ENCODE measurements at regions not wholly inside any gene's neighbourhood (a gene's known extent, or its start where the extent isn't known, plus 50 kb on each side); places are given as distances from the start of the nearest gene placed in this dataset.
A peak's percentile ranks its signal among the peaks of the same experiment; 100 is the strongest.
"Not testable (repeated sequence)": the region's sequence is repeated elsewhere in the genome, so short reads cannot be mapped to it uniquely, and the experiment has no call there.

DNA sequence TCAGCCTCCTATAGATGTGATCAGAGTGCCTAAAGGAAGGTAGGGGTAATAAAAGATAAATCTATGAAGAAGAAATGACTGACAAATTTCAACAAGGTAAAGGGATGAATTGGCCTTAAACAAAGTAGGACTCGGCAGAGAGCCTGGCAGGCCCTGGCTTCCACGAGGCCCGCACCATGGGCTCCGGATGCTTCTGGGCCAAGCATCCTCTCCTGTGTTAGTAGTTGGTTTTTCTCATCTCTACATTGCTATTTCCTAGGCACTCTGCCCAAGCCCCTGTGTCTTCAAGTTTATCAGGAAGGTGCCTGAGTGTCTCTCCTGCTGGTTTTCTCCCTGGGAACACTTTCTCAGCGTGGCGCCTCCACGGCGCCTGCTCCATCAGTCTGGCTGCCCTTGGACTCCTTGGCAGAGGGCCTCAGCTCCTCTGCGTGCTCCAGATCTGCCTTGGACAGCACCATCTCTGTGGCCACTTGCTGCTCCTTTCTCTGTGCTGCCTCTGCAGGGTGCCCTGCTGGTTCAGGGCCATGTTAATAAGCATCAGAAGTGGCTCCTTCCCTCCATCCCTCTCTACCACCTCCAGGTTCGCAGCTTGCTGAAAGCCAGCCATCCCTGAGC lies 413.3 kb upstream of the DPP6 start:
- DNase-seq = no peak

DNA sequence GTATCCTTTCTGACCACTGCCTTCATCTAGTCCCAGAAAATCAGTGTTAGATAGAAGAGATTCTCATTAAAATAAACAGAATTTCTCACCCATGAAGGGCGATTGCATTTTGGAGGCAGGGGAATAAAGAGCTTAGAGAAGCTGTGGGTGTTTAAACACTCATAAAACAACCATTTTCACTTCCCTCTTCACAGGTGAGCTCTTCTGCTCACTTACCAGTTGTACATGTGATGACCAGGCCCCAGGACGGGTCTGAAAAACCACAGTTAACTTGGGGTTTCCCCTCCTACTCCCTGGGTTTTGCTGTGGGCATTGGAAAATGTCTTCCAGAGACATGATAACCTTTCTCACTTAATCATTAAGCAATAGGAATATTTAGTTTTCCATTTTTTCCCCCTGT lies 411.6 kb upstream of the DPP6 start:
- DNase-seq = no peak

DNA sequence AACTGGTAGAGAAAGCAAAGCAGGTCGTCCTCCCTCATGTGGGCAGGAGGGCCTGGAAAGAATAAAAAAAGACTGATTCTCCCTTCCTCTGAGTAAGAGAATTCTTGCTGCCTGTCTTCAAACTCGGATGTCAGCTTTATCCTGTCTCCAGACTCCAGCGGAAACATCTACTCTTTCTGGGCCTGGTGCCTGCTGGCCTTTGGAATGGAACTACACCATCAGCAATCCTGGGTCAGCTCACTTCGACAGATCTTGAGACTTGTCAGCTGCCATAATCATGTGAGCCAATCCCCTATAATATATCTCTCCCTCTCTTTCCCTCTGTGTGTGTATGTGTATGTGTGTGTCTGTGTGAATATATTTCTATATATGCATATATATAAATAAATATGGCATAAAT lies 411.0 kb upstream of the DPP6 start:
- peak; percentile 57 for DNase-seq

DNA sequence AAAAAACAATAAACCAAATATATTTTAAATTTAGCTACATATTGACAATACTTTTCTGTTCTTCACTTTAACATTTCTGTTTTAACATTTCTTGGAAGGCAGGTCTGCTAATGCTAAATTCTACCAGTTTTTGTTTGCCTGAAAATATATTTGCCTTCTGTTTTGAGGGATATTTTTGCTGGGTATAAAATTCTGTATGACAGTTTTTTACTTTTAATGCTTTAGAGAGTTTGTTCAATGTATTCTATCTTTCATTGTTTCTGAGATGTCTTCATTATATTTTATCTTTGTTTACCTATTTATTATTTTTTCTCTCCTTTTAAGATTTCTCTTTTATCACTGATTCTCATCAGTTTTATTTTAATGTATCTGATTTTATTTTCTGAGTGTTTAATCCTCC lies 409.2 kb upstream of the DPP6 start:
- no peak for DNase-seq

DNA sequence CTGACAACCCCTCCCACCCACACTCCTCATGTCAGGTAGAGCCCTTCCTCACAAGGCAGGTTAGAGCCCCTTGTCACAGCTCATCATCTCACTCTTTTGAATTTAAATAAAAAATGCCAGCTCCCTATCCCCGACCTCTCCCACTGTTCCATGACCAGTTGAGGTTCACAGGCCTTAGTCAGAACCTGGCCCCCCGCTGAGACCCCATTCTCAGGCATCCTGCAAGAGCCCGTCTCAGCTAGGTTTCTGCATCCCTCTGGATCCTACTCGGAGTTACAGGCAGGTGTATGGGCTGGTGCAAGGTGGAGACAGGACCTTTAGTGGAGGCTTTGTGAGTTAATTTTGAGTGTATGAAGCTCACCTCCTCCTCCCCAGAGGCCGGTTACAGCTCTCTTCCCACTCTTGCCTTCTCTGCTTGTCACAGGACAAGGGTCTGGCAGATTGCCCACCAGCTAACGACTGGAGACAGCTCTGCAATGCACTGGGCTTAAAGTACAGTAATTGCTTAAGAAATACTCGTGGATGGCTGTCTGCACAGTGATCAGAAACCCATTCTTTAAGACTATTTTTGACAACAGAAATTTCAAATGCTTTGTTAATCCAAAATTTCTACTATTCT lies 394.9 kb upstream of the DPP6 start:
- DNase-seq = no peak

DNA sequence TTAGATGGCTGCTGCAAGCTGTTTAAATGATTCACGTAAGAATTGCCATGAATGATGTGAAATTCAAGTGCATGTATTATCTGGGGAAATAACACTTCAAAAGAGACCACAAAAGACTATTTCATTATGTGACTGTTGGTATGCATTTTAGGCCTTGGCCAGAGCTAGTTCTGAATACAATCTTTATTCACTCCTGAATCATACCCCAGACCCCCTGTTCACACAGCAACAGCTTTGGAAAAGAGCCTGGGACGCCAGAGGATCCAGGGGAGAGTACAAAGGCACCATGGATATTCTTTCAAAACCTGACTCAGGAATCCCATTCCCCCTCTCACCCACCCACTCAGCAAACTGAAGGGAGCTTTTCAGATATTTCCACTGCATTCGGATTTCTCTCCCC lies 377.1 kb upstream of the DPP6 start:
- no peak for DNase-seq

DNA sequence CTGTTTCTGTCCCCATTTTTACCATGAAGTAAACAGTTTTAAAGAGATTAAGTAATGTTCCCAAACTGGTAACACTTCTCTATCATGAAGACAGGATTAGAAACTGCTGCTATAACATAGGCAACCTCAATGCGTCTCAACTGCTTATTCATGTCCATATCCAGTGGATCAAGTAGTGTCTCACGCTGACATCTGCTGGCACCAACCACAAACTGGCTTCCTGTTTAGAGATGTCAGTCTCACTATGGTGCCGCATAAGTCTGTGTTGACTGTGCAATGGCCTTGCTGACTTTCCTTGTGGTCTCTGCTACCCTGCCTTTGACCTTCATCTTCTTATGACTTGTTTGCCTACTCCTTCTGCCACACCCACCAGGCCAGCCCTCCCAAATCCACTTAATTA lies 369.6 kb upstream of the DPP6 start:
- no peak for DNase-seq

DNA sequence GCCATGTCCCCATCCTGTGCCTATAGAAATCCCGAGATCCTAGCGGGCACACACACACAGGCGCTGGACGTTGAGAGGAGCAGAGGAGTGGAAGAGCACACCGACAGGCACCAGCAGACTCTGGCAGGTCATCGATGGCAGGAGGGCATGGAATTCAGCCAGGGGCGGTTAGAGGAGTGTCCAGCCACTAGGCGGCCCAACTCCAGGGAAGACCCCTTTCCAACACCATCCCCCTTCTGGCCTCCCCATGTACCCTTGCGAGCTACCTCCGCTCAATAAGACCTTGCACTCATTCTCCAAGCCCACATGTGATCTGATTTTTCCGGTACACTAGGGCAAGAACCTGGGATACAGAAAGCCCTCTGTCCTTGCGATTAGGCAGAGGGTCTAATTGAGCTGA lies 356.0 kb upstream of the DPP6 start:
- no peak for DNase-seq

DNA sequence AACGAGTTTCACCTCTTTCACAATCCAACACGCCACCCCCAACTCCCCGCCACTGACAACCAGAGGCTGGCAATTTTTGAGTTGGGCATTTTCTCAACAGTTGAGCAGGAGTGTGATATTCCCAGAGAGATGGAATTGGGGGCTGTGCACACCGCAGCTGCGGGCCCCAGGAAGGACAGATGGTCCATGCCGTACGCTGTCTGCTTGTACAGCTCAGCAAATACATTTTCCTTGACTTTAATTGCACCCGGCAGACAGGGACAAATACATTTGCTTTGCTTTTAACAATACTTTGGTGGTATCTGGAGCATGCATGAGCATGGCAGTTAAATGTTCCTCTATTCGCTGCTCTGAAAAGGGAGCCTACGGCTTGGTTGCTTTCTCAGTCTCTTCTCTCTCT lies 354.2 kb upstream of the DPP6 start:
- no peak for DNase-seq

DNA sequence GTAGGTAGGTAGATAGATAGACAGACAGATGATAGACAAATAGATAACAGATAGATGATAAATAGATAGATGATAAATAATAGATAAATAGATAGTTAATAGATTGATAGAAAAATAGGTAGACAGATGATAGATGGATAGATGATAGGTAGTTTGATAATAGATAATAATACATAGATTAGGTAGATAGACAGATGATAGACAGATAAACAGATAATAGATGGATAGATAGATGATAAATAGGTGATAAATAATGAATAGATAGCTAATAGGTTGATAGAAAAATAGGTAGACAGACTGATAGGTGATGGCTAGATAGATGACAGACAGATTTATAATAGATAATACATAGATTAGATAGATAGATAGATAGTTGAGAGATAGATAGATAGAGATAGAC lies 350.5 kb upstream of the DPP6 start:
- no peak for DNase-seq

DNA sequence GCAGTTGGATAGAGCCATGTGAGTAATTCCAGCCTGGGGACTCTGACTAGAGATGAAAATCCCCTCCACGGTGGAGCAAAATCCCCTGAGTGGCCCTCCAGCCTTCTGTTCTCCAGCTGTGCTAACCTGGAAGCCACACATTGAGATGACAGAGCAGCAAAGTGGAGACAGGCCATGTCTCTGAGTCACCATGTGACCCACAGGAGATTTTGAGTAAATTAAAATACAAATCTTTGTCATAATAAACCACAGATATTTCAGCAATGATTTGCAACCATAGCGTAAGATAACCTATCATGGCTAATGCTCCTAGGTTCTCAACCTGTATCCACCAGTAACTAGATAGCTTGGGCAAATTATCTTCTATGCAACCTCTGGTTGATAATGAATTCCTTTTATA lies 328.3 kb upstream of the DPP6 start:
- DNase-seq = not testable (repeated sequence)

DNA sequence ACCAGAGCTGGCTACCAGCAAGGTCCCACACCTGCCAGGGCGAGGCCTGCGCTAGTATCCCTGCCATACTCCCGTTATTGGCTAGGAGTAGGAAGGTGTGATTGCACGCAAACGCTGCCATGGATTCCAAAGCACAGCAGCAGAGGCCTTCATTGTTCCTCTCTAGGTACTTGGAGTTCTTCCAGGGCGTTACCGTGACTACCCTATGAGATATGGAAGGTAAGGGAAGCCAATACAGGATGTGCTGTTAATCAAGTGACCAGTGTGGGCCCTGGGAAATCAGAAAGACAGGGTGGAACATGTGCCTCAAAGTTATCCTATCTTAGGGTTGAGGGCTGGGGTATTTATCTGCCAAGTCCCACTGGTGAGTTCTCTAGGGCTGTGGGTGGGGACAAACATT lies 320.7 kb upstream of the DPP6 start:
- not testable (repeated sequence) for DNase-seq

DNA sequence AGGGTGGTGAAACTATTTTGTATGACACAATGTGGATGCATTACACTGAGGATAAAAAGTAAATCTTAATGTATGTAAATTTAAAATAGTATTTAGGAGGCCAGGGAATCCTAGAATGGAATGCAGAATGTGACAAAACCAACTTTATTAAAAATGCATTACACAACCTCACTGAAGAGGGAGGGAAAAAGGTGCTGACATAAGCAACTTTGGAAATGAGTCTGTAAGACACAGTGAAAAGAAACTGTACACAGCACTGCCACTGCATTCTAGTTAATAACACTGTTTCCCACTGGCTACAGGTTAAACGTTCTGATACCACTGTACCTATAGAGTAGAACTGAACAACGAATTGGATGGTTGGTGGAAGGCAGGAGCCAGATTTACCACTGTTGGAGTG lies 308.8 kb upstream of the DPP6 start:
- DNase-seq = not testable (repeated sequence)

DNA sequence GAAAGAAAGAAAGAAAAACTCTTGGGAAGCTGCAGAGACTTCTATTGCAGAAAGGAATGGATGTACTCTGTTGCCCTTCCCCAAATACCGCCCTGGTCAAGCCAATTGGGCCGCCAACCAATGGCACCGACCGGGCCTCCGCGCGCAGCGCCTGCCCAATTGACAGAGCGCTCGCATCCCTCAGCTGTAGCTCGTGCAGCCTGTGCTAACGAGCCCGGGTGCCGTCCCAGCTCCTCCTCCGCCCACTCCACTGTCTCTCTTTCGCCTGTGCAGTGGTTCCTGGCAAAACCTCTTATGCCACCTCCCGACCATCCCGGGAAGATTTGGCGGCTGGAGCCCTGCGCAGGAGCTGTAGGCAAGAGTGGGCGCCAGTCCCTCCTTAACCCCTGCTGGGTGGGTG lies 304.2 kb upstream of the DPP6 start:
- DNase-seq = not testable (repeated sequence)

DNA sequence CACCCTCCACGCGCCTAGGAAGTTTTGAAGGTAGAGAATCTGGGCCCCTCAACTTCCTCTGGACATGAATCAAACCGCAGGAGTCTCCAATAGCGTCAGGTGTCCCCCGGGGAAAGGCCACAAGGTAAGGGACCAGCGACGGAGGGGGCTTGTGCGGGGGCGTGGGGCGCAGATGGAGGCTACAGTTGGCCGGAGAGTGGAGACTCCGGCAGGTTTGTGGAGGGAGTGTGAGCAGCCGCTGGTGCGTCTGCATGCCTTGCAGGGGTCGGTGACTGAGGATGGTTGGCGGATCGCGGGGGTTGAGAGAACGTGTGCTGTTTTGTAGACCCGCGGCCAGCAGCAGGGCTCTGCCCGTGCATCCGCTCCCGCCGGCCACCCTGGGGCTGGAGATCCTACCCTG lies 303.3 kb upstream of the DPP6 start:
- DNase-seq = not testable (repeated sequence)

DNA sequence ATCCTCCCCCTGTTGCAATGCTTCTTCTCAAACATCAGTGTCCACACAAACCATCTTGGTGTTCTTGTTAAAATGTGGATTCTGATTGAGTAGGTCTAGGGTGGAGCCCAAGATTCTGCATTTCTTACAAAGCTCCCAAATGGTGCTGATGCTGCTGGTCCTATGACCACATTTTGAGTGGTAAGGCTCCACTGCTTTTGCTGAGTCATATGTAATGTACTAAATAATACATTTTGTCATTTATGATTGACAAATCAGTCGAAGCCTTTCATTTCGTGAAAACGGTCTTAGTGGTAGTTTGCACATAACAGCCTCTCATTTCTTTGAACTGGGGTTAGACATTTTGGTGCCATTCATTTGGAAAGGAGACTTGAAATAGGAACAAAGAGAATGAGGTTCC lies 286.3 kb upstream of the DPP6 start:
- DNase-seq = not testable (repeated sequence)

DNA sequence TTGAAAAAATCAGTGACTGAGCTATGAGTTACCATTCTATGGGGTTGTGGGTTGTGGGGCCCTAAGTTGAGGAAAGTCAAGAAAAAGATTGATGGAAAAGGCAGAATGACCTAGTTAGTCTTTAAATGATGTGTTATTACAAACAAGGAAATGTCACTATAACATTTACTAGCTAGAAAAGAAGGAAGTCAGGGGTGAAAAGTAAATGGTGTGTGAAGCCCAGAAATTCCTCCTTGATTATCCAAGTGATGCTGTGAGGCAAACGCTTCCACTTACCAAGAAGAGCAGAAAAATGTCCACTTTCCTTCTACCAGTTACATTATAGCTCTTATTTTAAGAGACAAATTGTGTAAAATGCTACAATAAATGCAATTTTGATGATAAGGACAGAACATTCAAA lies 285.3 kb upstream of the DPP6 start:
- not testable (repeated sequence) for DNase-seq

DNA sequence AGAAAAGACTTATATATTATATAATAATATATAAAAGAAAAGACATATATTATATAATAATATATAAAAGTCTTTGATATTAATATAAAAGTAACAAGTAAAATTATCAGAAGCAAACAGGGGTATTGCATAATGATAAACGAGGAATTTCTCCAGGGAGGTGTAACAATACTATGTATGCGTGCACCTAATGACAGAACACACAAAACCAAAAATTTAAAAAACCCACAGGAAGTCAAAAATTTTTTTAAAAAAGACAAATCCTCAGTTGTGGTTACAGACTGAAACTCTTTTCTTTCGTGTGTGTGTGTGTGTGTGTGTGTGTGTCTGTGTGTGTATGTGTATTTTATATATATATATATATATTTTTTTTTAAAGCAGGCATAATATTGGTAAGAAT lies 279.2 kb upstream of the DPP6 start:
- DNase-seq = no peak

DNA sequence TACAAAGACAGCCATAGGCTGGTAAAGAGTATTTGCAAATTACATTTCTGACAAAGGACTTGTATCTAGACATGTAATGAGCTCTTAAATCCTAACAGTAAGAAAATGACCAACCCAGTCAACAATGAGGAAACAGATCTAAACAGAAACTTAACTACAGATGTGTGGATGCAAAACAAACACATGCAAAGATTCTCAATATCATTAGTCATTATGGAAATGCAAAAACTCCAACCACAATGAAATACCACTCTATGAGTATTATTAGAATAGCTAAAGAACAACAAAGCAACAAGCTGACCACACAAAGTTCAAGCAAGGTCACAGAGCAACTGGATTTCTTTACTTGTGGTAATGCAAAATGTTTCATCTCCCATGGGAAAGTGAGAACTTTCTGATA lies 275.3 kb upstream of the DPP6 start:
- not testable (repeated sequence) for DNase-seq

DNA sequence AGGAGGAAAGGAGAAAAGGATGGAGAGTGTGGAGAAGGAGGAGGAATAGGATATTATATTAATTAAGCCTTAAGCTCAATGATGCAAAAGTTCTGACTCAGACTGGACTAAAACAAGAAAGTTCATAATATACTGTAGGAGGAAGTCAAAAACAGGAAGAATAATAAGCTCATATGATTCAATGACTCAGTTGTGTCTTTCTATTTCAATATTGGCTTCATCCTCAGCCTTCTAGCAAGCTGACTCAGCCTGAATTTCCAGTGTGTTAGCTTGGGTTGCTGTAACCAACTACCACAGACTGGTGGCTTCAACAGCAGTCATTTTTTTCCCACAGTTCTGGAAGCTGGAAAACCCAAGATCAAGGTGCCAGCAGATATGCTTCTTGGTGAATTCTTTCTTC lies 254.8 kb upstream of the DPP6 start:
- not testable (repeated sequence) for DNase-seq

DNA sequence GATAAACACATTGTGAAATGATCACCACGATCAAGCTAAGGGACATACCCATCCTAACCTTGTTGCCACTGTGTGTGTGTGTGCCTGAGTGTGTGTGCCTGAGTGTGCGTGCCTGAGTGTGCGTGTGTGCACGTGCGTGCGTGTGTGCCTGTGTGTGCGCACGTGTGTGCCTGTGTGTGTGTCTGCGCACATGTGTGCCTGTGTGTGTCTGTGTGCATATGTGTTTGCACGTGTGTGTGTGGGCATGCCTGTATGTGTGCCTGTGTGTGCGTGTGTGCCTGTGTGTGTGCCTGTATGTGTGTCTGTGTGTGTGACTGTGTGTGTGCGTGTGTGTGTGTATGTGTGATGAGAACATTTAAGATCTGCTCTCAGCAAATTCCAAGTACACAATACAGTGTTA lies 244.1 kb upstream of the DPP6 start:
- DNase-seq = no peak

DNA sequence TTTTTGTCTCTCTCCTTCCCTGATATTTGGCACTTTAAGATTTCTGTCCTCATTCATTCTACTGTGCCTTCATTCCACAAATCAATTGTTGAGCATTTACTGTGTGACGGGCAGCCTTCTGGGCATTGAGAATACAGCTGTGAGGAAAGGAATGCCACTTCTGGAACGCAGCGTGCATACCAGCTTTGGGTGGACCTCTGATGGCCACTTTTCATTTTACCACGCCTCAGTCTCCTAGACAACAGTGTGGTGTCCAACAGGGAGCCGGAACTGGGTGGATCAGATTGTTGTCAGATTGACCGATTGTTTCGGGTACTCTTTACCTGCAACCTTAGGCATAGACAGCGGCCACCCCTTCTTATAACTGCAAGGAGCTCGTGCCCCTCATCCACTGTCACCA lies 222.7 kb upstream of the DPP6 start:
- no peak for DNase-seq

DNA sequence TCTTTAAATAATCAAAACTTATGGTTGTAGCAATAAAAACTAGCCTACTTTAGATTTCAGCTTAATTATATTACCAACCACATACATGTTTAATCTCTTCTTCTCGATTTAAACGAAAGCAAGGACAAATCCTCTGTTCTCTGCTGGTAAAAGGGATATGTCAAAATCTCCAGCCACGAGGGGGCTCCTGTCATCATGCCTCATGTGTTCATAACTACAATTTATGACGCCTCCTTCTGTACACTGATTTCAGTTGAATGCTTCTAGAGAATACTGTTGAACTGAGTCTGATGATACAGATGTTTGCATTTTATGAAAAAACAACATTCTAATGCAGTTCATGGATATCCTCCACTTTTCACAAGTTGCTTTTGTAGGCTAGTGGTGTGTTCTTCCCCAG lies 220.0 kb upstream of the DPP6 start:
- DNase-seq = no peak

DNA sequence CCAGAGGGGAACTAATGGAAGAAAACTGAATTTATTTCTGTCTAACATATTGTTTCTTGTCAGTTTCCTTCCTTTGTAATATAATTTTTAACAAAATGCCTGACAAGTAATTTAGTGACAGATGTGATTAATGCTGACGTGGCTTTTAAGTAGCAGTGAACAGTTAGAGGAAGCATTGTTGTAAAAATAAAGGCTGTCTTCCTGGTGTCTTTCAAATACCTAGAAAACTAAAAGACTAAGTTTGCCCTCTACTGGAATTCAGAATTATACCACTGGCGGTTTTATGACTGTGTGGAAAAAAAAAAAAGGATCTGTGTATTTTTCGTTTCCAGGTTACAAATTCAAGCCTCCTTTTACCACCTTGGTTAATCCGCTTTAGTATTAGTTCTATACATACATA lies 217.1 kb upstream of the DPP6 start:
- DNase-seq = no peak

Data from muscle of arm (tissue), 1 donor.